OCI-LY3 (cell line): ENCODE measurements at regions not wholly inside any gene's neighbourhood (a gene's known extent, or its start where the extent isn't known, plus 50 kb on each side); places are given as distances from the start of the nearest gene placed in this dataset.

ENCODE experiments used
- H2AFZ ChIP-seq: fragments of 200-600, 300-600 bp; shearing (Covaris generic); 2 replicates; pipeline ENCODE4 v1.6.0; 2014; ENCODE audit warnings: antibody characterized with exemption, low read depth, low read length
- H3K27ac ChIP-seq: fragments of 200-600, 300-600 bp; sonication (generic); 2 replicates; pipeline ENCODE4 v1.5.1; 2014; ENCODE audit warnings: mild to moderate bottlenecking, low read length, moderate library complexity, mixed read lengths
- H3K27me3 ChIP-seq: fragments of 200-600, 300-600 bp; sonication (generic); 2 replicates; pipeline ENCODE4 v1.6.1; 2014; ENCODE audit warnings: low read depth, low read length, mixed read lengths
- H3K36me3 ChIP-seq: fragments of 200-600, 300-600 bp; sonication (generic); replicated peaks from 2 replicates; pipeline ENCODE3; 2014; ENCODE audit warnings: low read depth, low read length, mixed read lengths
- H3K4me1 ChIP-seq: fragments of 300-600, 200-600 bp; sonication (generic); 2 replicates; pipeline ENCODE4 v1.6.1; 2014; ENCODE audit warnings: low read length, mixed read lengths
- H3K4me2 ChIP-seq: fragments of 200-600, 300-600 bp; sonication (generic); 2 replicates; pipeline ENCODE4 v1.6.1; 2014; ENCODE audit warnings: low read length, mixed read lengths
- H3K4me3 ChIP-seq: fragments of 300-600, 200-600 bp; sonication (generic); 2 replicates; pipeline ENCODE4 v1.5.1; 2014; ENCODE audit warnings: antibody characterized with exemption, mild to moderate bottlenecking, low read length, moderate library complexity
- H3K79me2 ChIP-seq: fragments of 300-600, 200-600 bp; shearing (Covaris generic); 2 replicates; pipeline ENCODE4 v1.6.1; 2014; ENCODE audit warnings: mild to moderate bottlenecking, low read length, mixed read lengths
- H3K9ac ChIP-seq: fragments of 300-600, 200-600 bp; shearing (Covaris generic); 2 replicates; pipeline ENCODE4 v1.6.0; 2014; ENCODE audit warnings: mild to moderate bottlenecking, low read length, moderate library complexity
- H3K9me3 ChIP-seq: fragments of 200-600, 300-600 bp; shearing (Covaris generic); 2 replicates; pipeline ENCODE4 v1.6.1; 2014; ENCODE audit warnings: low read length, mixed read lengths; ENCODE audit not compliant: insufficient read depth
- H4K20me1 ChIP-seq: fragments of 200-600, 300-600 bp; sonication (generic); 2 replicates; pipeline ENCODE4 v1.6.1; 2016; ENCODE audit warnings: low read length, mixed read lengths; ENCODE audit not compliant: insufficient read depth
- EZH2phosphoT487 ChIP-seq: fragments of 200-600 bp; shearing (Covaris generic); IDR thresholded peaks from 2 replicates; pipeline ENCODE4 v1.6.1; 2018; ENCODE audit warnings: antibody characterized with exemption, mixed run types, low read depth
- TF ChIP-seq, protein P1 (sequence below): fragments of 200-600, 300-600 bp; sonication (generic); IDR thresholded peaks from 2 replicates; pipeline ENCODE4 v1.5.1; 2014; ENCODE audit warnings: antibody characterized with exemption, low read length, low read depth

DNA sequence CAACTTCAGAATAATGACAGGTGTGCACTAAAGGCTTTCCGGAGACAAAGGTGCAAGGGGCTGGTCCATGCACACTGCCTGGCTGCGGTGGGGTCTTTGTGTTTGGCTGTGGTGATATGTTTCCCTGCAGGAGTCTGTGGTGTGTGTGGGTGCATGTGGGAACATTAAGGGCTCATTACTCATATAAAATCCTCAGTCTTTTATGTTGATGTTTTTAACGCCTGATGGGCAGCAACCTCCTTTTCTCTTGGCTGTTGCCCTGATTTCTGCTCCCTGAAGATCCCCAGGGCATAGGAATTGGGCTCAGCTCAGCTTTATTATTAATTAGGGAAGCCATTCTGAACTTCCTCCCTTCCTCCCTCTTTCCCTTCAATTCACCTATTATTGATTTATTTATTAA is 67.6 kb upstream of the SPAG17 start:
- H3K4me3 ChIP-seq, result no peak overlapping the region
- no peaks in the 10 kb centered on the region for H3K4me1 ChIP-seq
- H4K20me1 ChIP-seq, result no peaks in the 10 kb centered on the region
- no peaks in the 10 kb centered on the region for H3K27me3 ChIP-seq
- no peak overlapping the region for H3K27ac ChIP-seq
- no peaks in the 10 kb centered on the region for H3K79me2 ChIP-seq
- no peaks in the 10 kb centered on the region for H3K36me3 ChIP-seq
- no peak overlapping the region for H2AFZ ChIP-seq
- H3K9ac ChIP-seq, result no peak overlapping the region
- TF ChIP-seq, protein P1, sequence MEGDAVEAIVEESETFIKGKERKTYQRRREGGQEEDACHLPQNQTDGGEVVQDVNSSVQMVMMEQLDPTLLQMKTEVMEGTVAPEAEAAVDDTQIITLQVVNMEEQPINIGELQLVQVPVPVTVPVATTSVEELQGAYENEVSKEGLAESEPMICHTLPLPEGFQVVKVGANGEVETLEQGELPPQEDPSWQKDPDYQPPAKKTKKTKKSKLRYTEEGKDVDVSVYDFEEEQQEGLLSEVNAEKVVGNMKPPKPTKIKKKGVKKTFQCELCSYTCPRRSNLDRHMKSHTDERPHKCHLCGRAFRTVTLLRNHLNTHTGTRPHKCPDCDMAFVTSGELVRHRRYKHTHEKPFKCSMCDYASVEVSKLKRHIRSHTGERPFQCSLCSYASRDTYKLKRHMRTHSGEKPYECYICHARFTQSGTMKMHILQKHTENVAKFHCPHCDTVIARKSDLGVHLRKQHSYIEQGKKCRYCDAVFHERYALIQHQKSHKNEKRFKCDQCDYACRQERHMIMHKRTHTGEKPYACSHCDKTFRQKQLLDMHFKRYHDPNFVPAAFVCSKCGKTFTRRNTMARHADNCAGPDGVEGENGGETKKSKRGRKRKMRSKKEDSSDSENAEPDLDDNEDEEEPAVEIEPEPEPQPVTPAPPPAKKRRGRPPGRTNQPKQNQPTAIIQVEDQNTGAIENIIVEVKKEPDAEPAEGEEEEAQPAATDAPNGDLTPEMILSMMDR, result no peak
- TF ChIP-seq EZH2phosphoT487, result no peak
- H3K4me2 ChIP-seq, result no peak overlapping the region
- H3K9me3 ChIP-seq, result no peaks in the 10 kb centered on the region

DNA sequence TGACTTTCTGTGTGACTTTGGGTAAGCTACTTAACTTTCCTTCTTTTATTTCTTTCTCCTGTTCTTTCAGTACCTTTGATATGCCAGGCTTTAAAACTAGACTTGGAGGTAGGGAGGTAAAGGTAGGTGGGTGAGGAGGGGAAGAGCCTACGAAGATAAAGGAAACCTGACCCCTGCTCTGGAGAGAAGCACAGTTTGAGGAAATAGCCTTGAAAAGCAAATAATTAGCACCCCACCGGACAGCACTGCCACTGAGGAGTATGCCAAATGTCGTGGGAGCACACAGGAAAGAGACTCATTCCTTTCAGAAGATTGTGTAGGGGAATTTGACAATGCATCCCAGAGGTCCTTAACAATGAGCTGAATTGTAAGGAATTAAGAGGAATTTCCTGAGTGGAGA is 65.2 kb upstream of the SPAG17 start:
- H3K4me1 ChIP-seq, result no peaks in the 10 kb centered on the region
- no peak overlapping the region for H3K27ac ChIP-seq
- no peak for TF ChIP-seq EZH2phosphoT487
- TF ChIP-seq, protein P1, result no peak
- no peak overlapping the region for H3K9ac ChIP-seq
- H4K20me1 ChIP-seq, result no peaks in the 10 kb centered on the region
- H3K27me3 ChIP-seq, result no peaks in the 10 kb centered on the region
- no peaks in the 10 kb centered on the region for H3K36me3 ChIP-seq
- no peak overlapping the region for H3K4me3 ChIP-seq
- H3K4me2 ChIP-seq, result no peak overlapping the region
- H2AFZ ChIP-seq, result no peak overlapping the region
- no peaks in the 10 kb centered on the region for H3K9me3 ChIP-seq
- H3K79me2 ChIP-seq, result no peaks in the 10 kb centered on the region

DNA sequence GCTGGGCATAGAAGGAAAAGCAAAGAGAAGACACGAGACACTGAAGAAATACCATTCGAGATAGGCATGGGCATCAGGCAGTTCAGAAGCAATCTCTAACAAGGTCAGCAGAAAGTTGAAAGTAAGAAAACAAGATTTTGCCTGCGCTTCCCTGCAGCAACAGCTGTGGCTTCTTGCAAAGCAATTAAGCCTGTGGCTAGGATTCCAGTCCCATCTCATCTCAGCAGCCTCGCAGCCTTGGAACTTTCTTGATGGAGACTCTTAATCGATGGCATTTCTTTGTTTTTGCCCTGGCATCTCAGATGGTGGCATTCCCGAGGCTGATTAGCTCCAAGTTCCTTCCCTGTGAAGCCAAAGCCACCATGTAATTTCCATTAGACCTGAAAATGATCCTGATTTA is 64.6 kb upstream of the SPAG17 start:
- no peak for TF ChIP-seq EZH2phosphoT487
- TF ChIP-seq, protein P1, result no peak
- H3K27me3 ChIP-seq, result no peaks in the 10 kb centered on the region
- H3K79me2 ChIP-seq, result no peaks in the 10 kb centered on the region
- no peak overlapping the region for H3K4me2 ChIP-seq
- no peaks in the 10 kb centered on the region for H3K4me1 ChIP-seq
- no peaks in the 10 kb centered on the region for H3K36me3 ChIP-seq
- H3K9me3 ChIP-seq, result no peaks in the 10 kb centered on the region
- no peaks in the 10 kb centered on the region for H4K20me1 ChIP-seq
- H3K9ac ChIP-seq, result no peak overlapping the region
- no peak overlapping the region for H2AFZ ChIP-seq
- H3K27ac ChIP-seq, result no peak overlapping the region
- H3K4me3 ChIP-seq, result no peak overlapping the region

DNA sequence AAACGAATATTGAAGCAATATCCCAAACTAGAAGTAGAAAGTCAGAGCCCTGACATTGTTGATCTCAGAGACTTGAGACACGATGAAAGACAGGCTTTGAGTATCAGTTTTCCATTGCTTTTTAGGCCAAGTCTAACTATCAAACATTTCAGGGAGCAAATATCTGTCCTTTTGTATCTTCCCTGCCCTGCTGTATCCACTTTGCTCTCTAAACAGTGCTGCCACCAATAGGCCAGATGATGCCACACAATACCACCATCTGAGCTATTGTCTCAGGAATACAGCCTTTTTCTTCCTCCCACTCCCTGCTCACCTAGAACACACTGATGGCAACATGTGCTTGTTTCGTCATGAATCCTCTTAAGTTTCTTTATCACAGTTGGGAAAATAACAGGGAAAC is 62.6 kb upstream of the SPAG17 start:
- Histone ChIP-seq H2AFZ (no peak overlapping the region), H3K4me1 (no peaks in the 10 kb centered on the region), H3K36me3 (no peaks in the 10 kb centered on the region), H3K79me2 (no peaks in the 10 kb centered on the region), H3K9ac (no peak overlapping the region), H3K4me2 (no peak overlapping the region), H4K20me1 (no peaks in the 10 kb centered on the region), H3K9me3 (no peaks in the 10 kb centered on the region), H3K4me3 (no peak overlapping the region), H3K27ac (no peak overlapping the region), H3K27me3 (no peaks in the 10 kb centered on the region)
- TF ChIP-seq EZH2phosphoT487, result no peak
- TF ChIP-seq, protein P1, result peak; percentile 35; the same call in 1 of the 2 replicates
